Hepatocyte (in vitro differentiated cells): ENCODE measurements at regions not wholly inside any gene's neighbourhood (a gene's known extent, or its start where the extent isn't known, plus 50 kb on each side); places are given as distances from the start of the nearest gene placed in this dataset.

Experiments used
- DNase-seq: peaks from one replicate; pipeline ENCODE4 v3.0.0-alpha.2; 2016; ENCODE audit warnings: low spot score
- H2AFZ ChIP-seq: fragments of 200-600 bp; sonication (generic); 2 replicates; pipeline ENCODE4 v1.6.0; 2016; ENCODE audit warnings: antibody characterized with exemption, mild to moderate bottlenecking
- H3K27ac ChIP-seq: fragments of 200-600 bp; sonication (generic); 2 replicates; pipeline ENCODE4 v1.5.1; 2016; ENCODE audit warnings: mild to moderate bottlenecking
- H3K27me3 ChIP-seq: fragments of 200-600 bp; sonication (generic); 2 replicates; pipeline ENCODE4 v1.6.1; 2016
- H3K36me3 ChIP-seq: fragments of 200-600 bp; sonication (generic); replicated peaks from 2 replicates; pipeline ENCODE4 v1.5.1; 2016; ENCODE audit warnings: low read depth; ENCODE audit not compliant: insufficient read depth
- H3K4me1 ChIP-seq: fragments of 200-600 bp; sonication (generic); 2 replicates; pipeline ENCODE4 v1.5.1; 2016; ENCODE audit warnings: mild to moderate bottlenecking, moderate library complexity; ENCODE audit not compliant: insufficient read depth
- H3K4me2 ChIP-seq: fragments of 200-600 bp; sonication (generic); 2 replicates; pipeline ENCODE4 v1.6.0; 2016
- H3K4me3 ChIP-seq: fragments of 200-600 bp; sonication (generic); 2 replicates; pipeline ENCODE4 v1.5.1; 2016; ENCODE audit warnings: mild to moderate bottlenecking
- H3K79me2 ChIP-seq: fragments of 200-600 bp; sonication (generic); 2 replicates; pipeline ENCODE4 v1.6.0; 2017; ENCODE audit warnings: mild to moderate bottlenecking
- H3K9me2 ChIP-seq: fragments of 200-600 bp; sonication (generic); replicated peaks from 2 replicates; pipeline ENCODE4 v1.6.0; 2017; ENCODE audit warnings: mild to moderate bottlenecking; ENCODE audit not compliant: insufficient read depth
- H3K9me3 ChIP-seq: fragments of 200-600 bp; sonication (generic); 2 replicates; pipeline ENCODE4 v1.5.1; 2016; ENCODE audit warnings: low read depth, mild to moderate bottlenecking
- H4K20me1 ChIP-seq: fragments of 200-600 bp; sonication (generic); 2 replicates; pipeline ENCODE4 v1.6.0; 2016; ENCODE audit warnings: mild to moderate bottlenecking; ENCODE audit not compliant: insufficient read depth, poor library complexity, severe bottlenecking
- EZH2 ChIP-seq: fragments of 200-600 bp; sonication (generic); IDR thresholded peaks from 2 replicates; pipeline ENCODE4 v1.6.1; 2016; ENCODE audit warnings: antibody characterized with exemption, mild to moderate bottlenecking, borderline replicate concordance
- EZH2phosphoT487 ChIP-seq: fragments of 200-600 bp; sonication (generic); IDR thresholded peaks from one replicate; pipeline ENCODE4 v1.6.1; 2018; ENCODE audit warnings: antibody characterized with exemption, mild to moderate bottlenecking, low read depth, moderate library complexity; ENCODE audit not compliant: unreplicated experiment, severe bottlenecking
- WGBS: methylation state at CpG from one replicate; pipeline ENCODE4 v1.1.6; 2016; ENCODE audit warnings: low lambda C conversion rate; ENCODE audit errors: missing lambda C conversion rate; 5-methylcytosine and 5-hydroxymethylcytosine counted together
- TF ChIP-seq, protein P1 (sequence below): fragments of 200-600 bp; sonication (generic); IDR thresholded peaks from 2 replicates; pipeline ENCODE4 v1.5.1; 2016; ENCODE audit warnings: antibody characterized with exemption, mild to moderate bottlenecking; ENCODE audit not compliant: poor library complexity

DNA sequence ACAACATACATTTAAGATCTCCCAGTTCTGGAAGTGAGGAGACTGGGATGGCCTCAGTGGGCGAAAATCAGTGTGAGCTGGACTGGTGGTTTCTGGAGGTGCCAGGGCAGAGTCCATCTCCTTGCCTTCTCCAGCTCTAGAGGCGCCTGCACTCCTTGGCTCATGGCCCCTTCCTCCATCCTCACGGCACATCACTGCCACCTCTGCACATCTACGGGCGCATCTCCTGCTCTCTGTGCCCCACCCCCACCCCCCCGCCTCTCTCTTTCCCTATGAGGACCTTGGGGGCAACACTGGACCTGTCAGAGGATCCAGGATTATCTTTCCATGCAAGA, 62.8 kb upstream of the DIO3 start:
- H3K27ac ChIP-seq: no peak overlapping the region
- peaks cover 14% of the 10 kb centered on the region for H3K4me1 ChIP-seq
- H3K9me2 ChIP-seq: no peaks in the 10 kb centered on the region
- H2AFZ ChIP-seq: no peak overlapping the region
- H3K4me3 ChIP-seq: no peak overlapping the region
- H3K9me3 ChIP-seq: no peaks in the 10 kb centered on the region
- DNase-seq: no peak
- H4K20me1 ChIP-seq: no peaks in the 10 kb centered on the region
- TF ChIP-seq EZH2phosphoT487 (no peak), EZH2 (no peak)
- H3K79me2 ChIP-seq: no peaks in the 10 kb centered on the region
- 95% methylated on average over 6 of the region's 6 CpGs for WGBS
- H3K27me3 ChIP-seq: no peaks in the 10 kb centered on the region
- no peak overlapping the region for H3K4me2 ChIP-seq
- no peaks in the 10 kb centered on the region for H3K36me3 ChIP-seq

DNA sequence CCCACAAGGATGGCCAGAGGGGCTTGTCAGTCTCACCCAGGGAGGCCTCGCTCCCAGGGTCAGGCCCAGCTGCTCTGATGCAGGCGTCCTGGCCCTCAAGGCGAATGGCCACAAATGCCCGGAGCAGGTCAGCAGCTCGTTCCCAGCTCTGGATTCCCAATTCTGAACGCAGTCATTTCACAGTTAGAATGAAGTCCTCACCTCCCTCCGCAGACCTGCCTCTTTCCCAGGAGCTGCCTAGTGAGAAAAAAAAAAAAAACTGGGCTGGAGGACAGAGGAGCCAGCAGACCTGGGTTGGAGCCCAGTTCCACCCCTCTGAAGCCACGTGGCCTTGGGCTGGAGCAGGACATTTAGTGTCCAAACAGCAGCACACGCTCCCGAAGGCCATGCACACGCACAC, 62.2 kb upstream of the DIO3 start:
- Histone ChIP-seq H3K4me1 (peaks cover 14% of the 10 kb centered on the region), H3K79me2 (no peaks in the 10 kb centered on the region), H2AFZ (no peak overlapping the region), H4K20me1 (no peaks in the 10 kb centered on the region), H3K9me3 (no peaks in the 10 kb centered on the region), H3K9me2 (no peaks in the 10 kb centered on the region), H3K36me3 (no peaks in the 10 kb centered on the region), H3K27ac (no peak overlapping the region), H3K4me2 (no peak overlapping the region), H3K27me3 (no peaks in the 10 kb centered on the region), H3K4me3 (no peak overlapping the region)
- TF ChIP-seq, protein P1, sequence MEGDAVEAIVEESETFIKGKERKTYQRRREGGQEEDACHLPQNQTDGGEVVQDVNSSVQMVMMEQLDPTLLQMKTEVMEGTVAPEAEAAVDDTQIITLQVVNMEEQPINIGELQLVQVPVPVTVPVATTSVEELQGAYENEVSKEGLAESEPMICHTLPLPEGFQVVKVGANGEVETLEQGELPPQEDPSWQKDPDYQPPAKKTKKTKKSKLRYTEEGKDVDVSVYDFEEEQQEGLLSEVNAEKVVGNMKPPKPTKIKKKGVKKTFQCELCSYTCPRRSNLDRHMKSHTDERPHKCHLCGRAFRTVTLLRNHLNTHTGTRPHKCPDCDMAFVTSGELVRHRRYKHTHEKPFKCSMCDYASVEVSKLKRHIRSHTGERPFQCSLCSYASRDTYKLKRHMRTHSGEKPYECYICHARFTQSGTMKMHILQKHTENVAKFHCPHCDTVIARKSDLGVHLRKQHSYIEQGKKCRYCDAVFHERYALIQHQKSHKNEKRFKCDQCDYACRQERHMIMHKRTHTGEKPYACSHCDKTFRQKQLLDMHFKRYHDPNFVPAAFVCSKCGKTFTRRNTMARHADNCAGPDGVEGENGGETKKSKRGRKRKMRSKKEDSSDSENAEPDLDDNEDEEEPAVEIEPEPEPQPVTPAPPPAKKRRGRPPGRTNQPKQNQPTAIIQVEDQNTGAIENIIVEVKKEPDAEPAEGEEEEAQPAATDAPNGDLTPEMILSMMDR: no peak
- DNase-seq: no peak
- 84% methylated on average over 10 of the region's 11 CpGs for WGBS

GRCh38 chr14:101499513-101499912, 61.8 kb upstream of the DIO3 start:
- no peak for DNase-seq
- TF ChIP-seq, protein P1: no peak
- Histone ChIP-seq H3K9me2 (no peaks in the 10 kb centered on the region), H3K4me2 (no peak overlapping the region), H3K4me1 (peaks cover 14% of the 10 kb centered on the region), H2AFZ (no peak overlapping the region), H3K4me3 (no peak overlapping the region), H3K27me3 (no peaks in the 10 kb centered on the region), H3K27ac (no peak overlapping the region), H4K20me1 (no peaks in the 10 kb centered on the region), H3K79me2 (no peaks in the 10 kb centered on the region), H3K36me3 (no peaks in the 10 kb centered on the region), H3K9me3 (no peaks in the 10 kb centered on the region)
- WGBS: over 99% methylated on average over 9 of the region's 10 CpGs

GRCh38 chr14:101500061-101500460, 61.2 kb upstream of the DIO3 start:
- H3K4me3 ChIP-seq: no peak overlapping the region
- DNase-seq: no peak
- WGBS: 74% methylated on average over 7 of the region's 7 CpGs

More at GRCh38 chr14:101500061-101500460, 61.2 kb upstream of the DIO3 start:
- Histone ChIP-seq H3K36me3 (no peaks in the 10 kb centered on the region), H2AFZ (no peak overlapping the region), H3K9me2 (no peaks in the 10 kb centered on the region), H3K4me2 (no peak overlapping the region), H3K4me1 (peaks cover 14% of the 10 kb centered on the region), H3K27ac (no peak overlapping the region), H3K9me3 (no peaks in the 10 kb centered on the region), H4K20me1 (no peaks in the 10 kb centered on the region), H3K27me3 (no peaks in the 10 kb centered on the region), H3K79me2 (no peaks in the 10 kb centered on the region)
- TF ChIP-seq EZH2phosphoT487 (no peak), EZH2 (no peak)
- TF ChIP-seq, protein P1: no peak
